Suprapubic skin (tissue), 3 donors: ENCODE measurements at regions not wholly inside any gene's neighbourhood (a gene's known extent, or its start where the extent isn't known, plus 50 kb on each side); places are given as distances from the start of the nearest gene placed in this dataset.

Experiments used
- POLR2A ChIP-seq, 2 donors: fragments of 450-650 bp; IDR thresholded peaks; one replicate each; pipeline ENCODE4 v1.6.1; 2017; ENCODE audit warnings: antibody characterized with exemption in 2 of 2, mild to moderate bottlenecking in 2 of 2, moderate library complexity in 2 of 2
- TF ChIP-seq, protein P1 (sequence below), 2 donors: fragments of 200-600 bp in 1 of 2; fragments of 450-650 bp in 1 of 2; sonication (generic) in 1 of 2; IDR thresholded peaks; one replicate each; pipeline ENCODE4 v1.5.1; 2016 to 2019; ENCODE audit warnings: antibody characterized with exemption in 2 of 2, mild to moderate bottlenecking in 1 of 2, moderate library complexity in 1 of 2

DNA sequence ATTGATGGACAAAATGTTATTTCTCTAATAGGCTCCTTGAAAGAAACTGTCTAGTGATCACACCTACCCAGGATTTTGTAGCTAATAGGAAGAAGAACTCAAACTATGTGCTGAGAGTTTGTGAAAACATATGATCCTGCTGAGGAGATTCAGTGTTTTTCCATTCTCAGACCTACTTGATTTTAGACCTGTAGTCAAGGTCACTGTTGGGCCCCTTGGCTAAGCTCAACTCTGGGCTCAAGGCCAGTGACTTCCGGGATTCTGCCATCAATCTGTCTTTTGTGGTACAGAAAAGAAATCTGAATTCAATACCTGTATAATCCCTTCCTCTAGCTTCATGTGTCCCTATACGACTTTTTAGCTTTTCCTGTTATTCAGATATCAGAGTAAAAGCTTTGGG, 79.7 kb upstream of the FERD3L start:
- no peak for TF ChIP-seq POLR2A (IDR thresholded peaks at IDR 0.05)
- TF ChIP-seq, protein P1, sequence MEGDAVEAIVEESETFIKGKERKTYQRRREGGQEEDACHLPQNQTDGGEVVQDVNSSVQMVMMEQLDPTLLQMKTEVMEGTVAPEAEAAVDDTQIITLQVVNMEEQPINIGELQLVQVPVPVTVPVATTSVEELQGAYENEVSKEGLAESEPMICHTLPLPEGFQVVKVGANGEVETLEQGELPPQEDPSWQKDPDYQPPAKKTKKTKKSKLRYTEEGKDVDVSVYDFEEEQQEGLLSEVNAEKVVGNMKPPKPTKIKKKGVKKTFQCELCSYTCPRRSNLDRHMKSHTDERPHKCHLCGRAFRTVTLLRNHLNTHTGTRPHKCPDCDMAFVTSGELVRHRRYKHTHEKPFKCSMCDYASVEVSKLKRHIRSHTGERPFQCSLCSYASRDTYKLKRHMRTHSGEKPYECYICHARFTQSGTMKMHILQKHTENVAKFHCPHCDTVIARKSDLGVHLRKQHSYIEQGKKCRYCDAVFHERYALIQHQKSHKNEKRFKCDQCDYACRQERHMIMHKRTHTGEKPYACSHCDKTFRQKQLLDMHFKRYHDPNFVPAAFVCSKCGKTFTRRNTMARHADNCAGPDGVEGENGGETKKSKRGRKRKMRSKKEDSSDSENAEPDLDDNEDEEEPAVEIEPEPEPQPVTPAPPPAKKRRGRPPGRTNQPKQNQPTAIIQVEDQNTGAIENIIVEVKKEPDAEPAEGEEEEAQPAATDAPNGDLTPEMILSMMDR (IDR thresholded peaks at IDR 0.05), result no peak
